KMS-11 (cell line): ENCODE measurements at regions not wholly inside any gene's neighbourhood (a gene's known extent, or its start where the extent isn't known, plus 50 kb on each side); places are given as distances from the start of the nearest gene placed in this dataset.

Experiments
- H2AFZ ChIP-seq: fragments of 200-600 bp; sonication (generic); 2 replicates; pipeline ENCODE4 v1.6.1; 2016; ENCODE audit warnings: antibody characterized with exemption, mixed run types, low read depth
- H3K27ac ChIP-seq: fragments of 200-600 bp; sonication (generic); 2 replicates; pipeline ENCODE4 v1.6.1; 2016; ENCODE audit warnings: mild to moderate bottlenecking, mixed run types
- H3K27me3 ChIP-seq: fragments of 200-600 bp; sonication (generic); 2 replicates; pipeline ENCODE4 v1.6.1; 2017; ENCODE audit warnings: mild to moderate bottlenecking, low read depth, mixed run types, moderate library complexity; ENCODE audit not compliant: insufficient read depth
- H3K36me3 ChIP-seq: fragments of 200-600 bp; sonication (generic); 2 replicates; pipeline ENCODE4 v1.6.1; 2017; ENCODE audit warnings: mild to moderate bottlenecking, mixed run types; ENCODE audit not compliant: insufficient read depth
- H3K4me1 ChIP-seq: fragments of 200-600 bp; sonication (generic); 2 replicates; pipeline ENCODE4 v1.6.1; 2016; ENCODE audit warnings: mild to moderate bottlenecking, low read depth, mixed run types; ENCODE audit not compliant: poor library complexity, severe bottlenecking
- H3K4me2 ChIP-seq: fragments of 200-600 bp; sonication (generic); 2 replicates; pipeline ENCODE4 v1.7.0; 2016; ENCODE audit warnings: mild to moderate bottlenecking, mixed run types
- H3K4me3 ChIP-seq: fragments of 200-600 bp; sonication (generic); IDR thresholded peaks from 2 replicates; pipeline ENCODE4 v1.6.1; 2017; ENCODE audit warnings: low read depth, low read length, mixed read lengths; ENCODE audit not compliant: insufficient read depth
- H3K79me2 ChIP-seq: fragments of 200-600 bp; sonication (generic); 2 replicates; pipeline ENCODE4 v1.6.1; 2016; ENCODE audit warnings: low read depth, mixed run types; ENCODE audit not compliant: insufficient read depth
- H3K9ac ChIP-seq: fragments of 200-600 bp; sonication (generic); 2 replicates; pipeline ENCODE4 v1.6.1; 2016; ENCODE audit warnings: mild to moderate bottlenecking, mixed run types
- H4K20me1 ChIP-seq: fragments of 200-600 bp; sonication (generic); 2 replicates; pipeline ENCODE4 v1.6.1; 2016; ENCODE audit warnings: mild to moderate bottlenecking, mixed run types; ENCODE audit not compliant: insufficient read depth
- TF ChIP-seq, protein P1 (sequence below): fragments of 200-600 bp; sonication (generic); conservative IDR thresholded peaks from 2 replicates; pipeline ENCODE4 v1.6.1; 2017; ENCODE audit warnings: low read depth, mild to moderate bottlenecking, antibody characterized with exemption, low read length, moderate library complexity, mixed read lengths

DNA sequence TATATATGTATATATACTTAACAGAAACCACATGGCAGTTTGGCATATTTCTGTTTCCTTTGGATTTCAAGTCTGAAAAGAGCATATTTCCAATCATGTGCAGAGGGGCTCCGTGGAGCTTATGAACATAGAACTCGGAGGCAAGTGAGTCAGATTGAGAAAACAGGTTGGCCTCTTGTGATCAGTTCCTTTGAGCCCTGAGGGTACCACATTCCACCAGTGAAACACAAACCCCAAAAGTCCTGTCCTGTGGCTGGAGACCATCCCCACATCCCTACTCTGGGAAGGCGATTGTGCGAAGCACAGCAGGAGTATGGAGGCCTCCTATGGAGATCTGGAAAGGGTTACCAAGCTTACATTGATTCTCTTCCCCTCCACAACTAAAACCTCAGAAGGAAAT lies 196.7 kb upstream of the TMEM72 start:
- Histone ChIP-seq H3K27ac (no peak overlapping the region), H3K4me1 (no peaks in the 10 kb centered on the region)

DNA sequence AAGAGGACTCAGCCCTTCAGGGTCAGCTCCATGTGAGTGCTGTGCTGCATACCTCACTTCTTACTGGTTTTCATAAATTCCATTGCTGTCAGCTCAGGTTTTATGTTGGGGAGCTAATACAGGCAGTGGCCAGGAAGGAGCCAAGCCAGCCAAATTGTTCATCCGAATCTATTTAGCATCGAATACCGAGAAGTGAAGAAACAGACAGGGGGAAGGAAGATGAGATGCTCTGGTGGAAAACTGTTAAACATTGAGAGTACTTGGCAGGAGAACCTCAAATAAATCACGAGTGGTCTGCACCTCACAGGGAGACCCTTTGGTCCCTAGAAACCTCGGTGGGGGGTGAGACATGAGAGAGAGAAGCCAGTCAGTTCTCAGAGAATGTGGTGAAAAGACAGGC lies 196.0 kb upstream of the TMEM72 start:
- TF ChIP-seq, protein P1, sequence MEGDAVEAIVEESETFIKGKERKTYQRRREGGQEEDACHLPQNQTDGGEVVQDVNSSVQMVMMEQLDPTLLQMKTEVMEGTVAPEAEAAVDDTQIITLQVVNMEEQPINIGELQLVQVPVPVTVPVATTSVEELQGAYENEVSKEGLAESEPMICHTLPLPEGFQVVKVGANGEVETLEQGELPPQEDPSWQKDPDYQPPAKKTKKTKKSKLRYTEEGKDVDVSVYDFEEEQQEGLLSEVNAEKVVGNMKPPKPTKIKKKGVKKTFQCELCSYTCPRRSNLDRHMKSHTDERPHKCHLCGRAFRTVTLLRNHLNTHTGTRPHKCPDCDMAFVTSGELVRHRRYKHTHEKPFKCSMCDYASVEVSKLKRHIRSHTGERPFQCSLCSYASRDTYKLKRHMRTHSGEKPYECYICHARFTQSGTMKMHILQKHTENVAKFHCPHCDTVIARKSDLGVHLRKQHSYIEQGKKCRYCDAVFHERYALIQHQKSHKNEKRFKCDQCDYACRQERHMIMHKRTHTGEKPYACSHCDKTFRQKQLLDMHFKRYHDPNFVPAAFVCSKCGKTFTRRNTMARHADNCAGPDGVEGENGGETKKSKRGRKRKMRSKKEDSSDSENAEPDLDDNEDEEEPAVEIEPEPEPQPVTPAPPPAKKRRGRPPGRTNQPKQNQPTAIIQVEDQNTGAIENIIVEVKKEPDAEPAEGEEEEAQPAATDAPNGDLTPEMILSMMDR = no peak
- Histone ChIP-seq H3K36me3 (no peaks in the 10 kb centered on the region), H2AFZ (no peak overlapping the region), H3K27ac (no peak overlapping the region), H3K9ac (no peak overlapping the region), H3K27me3 (no peaks in the 10 kb centered on the region), H3K4me3 (no peak overlapping the region), H4K20me1 (no peaks in the 10 kb centered on the region), H3K4me2 (no peak overlapping the region), H3K4me1 (no peaks in the 10 kb centered on the region), H3K79me2 (no peaks in the 10 kb centered on the region)

More for the DNA sequence above, 196.7 kb upstream of the TMEM72 start:
- Histone ChIP-seq H3K79me2 (no peaks in the 10 kb centered on the region), H3K9ac (no peak overlapping the region), H4K20me1 (no peaks in the 10 kb centered on the region), H3K4me2 (no peak overlapping the region), H2AFZ (no peak overlapping the region), H3K27me3 (no peaks in the 10 kb centered on the region), H3K4me3 (no peak overlapping the region), H3K36me3 (no peaks in the 10 kb centered on the region)
- TF ChIP-seq, protein P1 = no peak

DNA sequence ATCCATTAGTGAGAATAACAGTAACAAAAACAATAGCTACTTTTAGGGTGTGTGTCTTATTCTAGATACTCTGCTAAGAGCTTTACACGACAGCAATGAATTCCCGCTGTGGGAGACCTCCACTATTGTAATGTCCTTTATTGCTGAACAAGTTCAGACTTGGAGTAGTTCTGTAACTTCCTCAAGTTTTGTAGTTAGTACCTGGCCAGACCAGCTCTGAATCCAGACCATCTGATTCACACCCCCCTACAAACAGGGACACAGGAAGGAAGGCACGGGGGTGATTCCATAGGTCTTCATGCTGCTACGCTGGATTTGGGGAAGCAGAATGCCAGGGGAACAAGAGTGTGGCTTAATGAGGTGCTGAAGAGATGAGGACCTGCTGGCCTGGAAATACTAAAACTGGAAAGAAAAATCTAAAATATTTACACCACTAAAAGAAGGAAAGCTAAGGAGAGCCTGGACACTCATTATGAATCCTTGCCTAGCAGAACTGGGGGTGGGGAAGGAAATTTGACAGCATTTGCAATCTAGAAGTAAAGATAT lies 194.6 kb upstream of the TMEM72 start:
- Histone ChIP-seq H3K36me3 (no peaks in the 10 kb centered on the region), H3K9ac (no peak overlapping the region), H2AFZ (no peak overlapping the region), H3K4me2 (no peak overlapping the region), H3K4me3 (no peak overlapping the region), H3K79me2 (no peaks in the 10 kb centered on the region), H3K4me1 (no peaks in the 10 kb centered on the region), H3K27ac (no peak overlapping the region), H4K20me1 (no peaks in the 10 kb centered on the region), H3K27me3 (no peaks in the 10 kb centered on the region)
- TF ChIP-seq, protein P1 = no peak

DNA sequence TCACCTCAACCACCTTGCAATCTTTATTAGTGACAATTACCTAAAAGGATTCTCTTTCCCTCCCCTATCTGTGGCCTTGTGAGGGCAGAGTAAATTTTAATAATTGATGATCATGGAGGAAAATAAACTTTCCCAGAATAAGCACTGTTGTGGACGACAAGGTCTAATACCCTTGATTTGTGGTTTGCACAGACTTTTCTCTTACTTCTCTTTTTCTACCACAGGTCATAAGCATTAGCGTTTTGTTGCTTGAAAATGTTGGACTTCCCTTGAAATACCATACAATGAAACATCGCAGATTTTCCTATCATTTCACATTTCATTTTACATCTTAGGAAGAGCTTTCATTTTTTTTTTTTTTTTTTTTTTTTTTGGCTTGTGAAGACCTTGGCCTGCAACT lies 188.1 kb upstream of the TMEM72 start:
- Histone ChIP-seq H3K79me2 (no peaks in the 10 kb centered on the region), H3K27ac (no peak overlapping the region), H3K27me3 (no peaks in the 10 kb centered on the region), H3K4me3 (no peak overlapping the region), H3K4me1 (peaks cover 24% of the 10 kb centered on the region), H2AFZ (no peak overlapping the region), H3K36me3 (no peaks in the 10 kb centered on the region), H4K20me1 (no peaks in the 10 kb centered on the region), H3K9ac (no peak overlapping the region), H3K4me2 (no peak overlapping the region)
- TF ChIP-seq, protein P1 = no peak
